Fibroblast of lung (primary cell): ENCODE measurements at regions not wholly inside any gene's neighbourhood (a gene's known extent, or its start where the extent isn't known, plus 50 kb on each side); places are given as distances from the start of the nearest gene placed in this dataset.

Experiments
- DNase-seq, 2 donors: peaks; one replicate each; pipeline versions ENCODE4 v3.0.0 to v3.0.0-alpha.2; 2010; ENCODE audit warnings: low read depth in 2 of 2
- H2AFZ ChIP-seq: 2 replicates; pipeline ENCODE4 v1.5.1; 2012; ENCODE audit warnings: low read length, control low read depth, inconsistent platforms
- H3K27ac ChIP-seq: 2 replicates; pipeline ENCODE4 v1.5.1; 2011; ENCODE audit warnings: low read length, control low read depth; ENCODE audit not compliant: insufficient read depth
- H3K27me3 ChIP-seq: 2 replicates; pipeline ENCODE4 v1.5.1; 2011; ENCODE audit warnings: mild to moderate bottlenecking, low read length; ENCODE audit not compliant: control insufficient read depth, insufficient read depth
- H3K36me3 ChIP-seq: 2 replicates; pipeline ENCODE4 v1.5.1; 2011; ENCODE audit warnings: low read length; ENCODE audit not compliant: control insufficient read depth, insufficient read depth
- H3K4me1 ChIP-seq: 2 replicates; pipeline ENCODE4 v1.5.1; 2011; ENCODE audit warnings: low read length; ENCODE audit not compliant: control insufficient read depth, insufficient read depth; ENCODE audit errors: extremely low read depth
- H3K4me2 ChIP-seq: 2 replicates; pipeline ENCODE4 v1.5.1; 2011; ENCODE audit warnings: low read length, control low read depth; ENCODE audit not compliant: insufficient read depth; ENCODE audit errors: extremely low read depth
- H3K4me3 ChIP-seq, 4 experiments: fragments of 200-600 bp in 1 of 4; sonication (generic) in 1 of 4; replicated peaks in 1 of 4; 2 replicates each; pipeline ENCODE4 v1.5.1; 2011 to 2016; ENCODE audit warnings: low read length in 4 of 4, low read depth in 3 of 4, mild to moderate bottlenecking in 3 of 4, control low read depth in 2 of 4, inconsistent platforms in 1 of 4, mixed read lengths in 1 of 4; ENCODE audit not compliant: insufficient read depth in 1 of 4; ENCODE audit errors: control extremely low read depth in 1 of 4
- H3K79me2 ChIP-seq: 2 replicates; pipeline ENCODE4 v1.5.1; 2012; ENCODE audit warnings: mild to moderate bottlenecking, low read length, inconsistent platforms; ENCODE audit not compliant: control insufficient read depth, insufficient read depth
- H3K9ac ChIP-seq: 2 replicates; pipeline ENCODE4 v1.5.1; 2011; ENCODE audit warnings: mild to moderate bottlenecking, low read length, control low read depth; ENCODE audit not compliant: insufficient read depth
- H3K9me3 ChIP-seq: 2 replicates; pipeline ENCODE4 v1.5.1; 2012; ENCODE audit warnings: low read depth, low read length; ENCODE audit not compliant: control insufficient read depth, insufficient read depth
- H4K20me1 ChIP-seq: 2 replicates; pipeline ENCODE4 v1.5.1; 2011; ENCODE audit warnings: low read length; ENCODE audit not compliant: control insufficient read depth, insufficient read depth; ENCODE audit errors: extremely low read depth
- CTCF ChIP-seq, 2 donors: IDR thresholded peaks in 1 of 2; conservative IDR thresholded peaks in 1 of 2; 1 replicate in 1 of 2; 2 replicates in 1 of 2; pipeline ENCODE4 v1.5.1; 2011 to 2012; ENCODE audit warnings: low read length in 2 of 2, control low read depth in 1 of 2, inconsistent platforms in 1 of 2, low read depth in 1 of 2, mild to moderate bottlenecking in 1 of 2
- EZH2 ChIP-seq: IDR thresholded peaks from 2 replicates; pipeline ENCODE4 v1.5.1; 2012; ENCODE audit warnings: low read length, control low read depth, mild to moderate bottlenecking; ENCODE audit errors: missing control alignments

- Histone ChIP-seq H4K20me1 (no peaks in the 10 kb centered on the region), H3K4me2 (no peak overlapping the region), H3K4me3 (no peak overlapping the region), H3K27ac (no peak overlapping the region), H3K4me1 (no peaks in the 10 kb centered on the region), H3K79me2 (no peaks in the 10 kb centered on the region), H3K27me3 (no peaks in the 10 kb centered on the region), H3K9ac (no peak overlapping the region), H3K9me3 (no peaks in the 10 kb centered on the region), H2AFZ (no peak overlapping the region), H3K36me3 (no peaks in the 10 kb centered on the region)
- no peak for DNase-seq
- TF ChIP-seq EZH2 (no peak), CTCF (conservative IDR thresholded peaks at IDR 0.05 in 1 of 2, IDR thresholded peaks at IDR 0.05 in 1 of 2; ENCODE audit: low read depth in 1 of 2, low read length in 2 of 2) (no peak)
Measured at GRCh38 chr21:41110664-41111063, 57.3 kb upstream of the BACE2 start.

GRCh38 chr21:41111681-41112080 is 56.3 kb upstream of the BACE2 start:
- TF ChIP-seq CTCF (conservative IDR thresholded peaks at IDR 0.05 in 1 of 2, IDR thresholded peaks at IDR 0.05 in 1 of 2; ENCODE audit: low read depth in 1 of 2, low read length in 2 of 2) (no peak), EZH2 (no peak)
- H3K36me3 ChIP-seq: no peaks in the 10 kb centered on the region
- no peaks in the 10 kb centered on the region for H3K27me3 ChIP-seq
- H3K9ac ChIP-seq: no peak overlapping the region
- H3K4me2 ChIP-seq: no peak overlapping the region
- no peaks in the 10 kb centered on the region for H3K4me1 ChIP-seq
- H3K4me3 ChIP-seq: no peak overlapping the region
- H3K27ac ChIP-seq: no peak overlapping the region
- H4K20me1 ChIP-seq: no peaks in the 10 kb centered on the region
- DNase-seq: no peak
- H2AFZ ChIP-seq: no peak overlapping the region
- H3K79me2 ChIP-seq: no peaks in the 10 kb centered on the region
- H3K9me3 ChIP-seq: no peaks in the 10 kb centered on the region

- no peak overlapping the region for H3K27ac ChIP-seq
Measured at GRCh38 chr21:41112740-41113692, 54.9 kb upstream of the BACE2 start.

More at GRCh38 chr21:41112740-41113692, 54.9 kb upstream of the BACE2 start:
- H3K4me1 ChIP-seq: no peaks in the 10 kb centered on the region
- H3K9ac ChIP-seq: no peak overlapping the region
- H3K9me3 ChIP-seq: no peaks in the 10 kb centered on the region
- no peaks in the 10 kb centered on the region for H3K36me3 ChIP-seq
- peak overlapping the region in 1 of 4 experiments; percentile 28 for H3K4me3 ChIP-seq
- H3K79me2 ChIP-seq: no peaks in the 10 kb centered on the region
- peak overlapping the region; percentile 51 for H3K4me2 ChIP-seq
- DNase-seq: peak; percentile 81 to 99
- H2AFZ ChIP-seq: peak overlapping the region; percentile 41
- no peaks in the 10 kb centered on the region for H4K20me1 ChIP-seq
- H3K27me3 ChIP-seq: no peaks in the 10 kb centered on the region
- TF ChIP-seq CTCF (conservative IDR thresholded peaks at IDR 0.05 in 1 of 2, IDR thresholded peaks at IDR 0.05 in 1 of 2; ENCODE audit: low read depth in 1 of 2, low read length in 2 of 2): no peak
